ENCODE measurements at regions not wholly inside any gene's neighbourhood (a gene's known extent, or its start where the extent isn't known, plus 50 kb on each side); places are given as distances from the start of the nearest gene placed in this dataset.

GRCh38 chr21:16605597-16605996 lies 875.8 kb downstream of the USP25 start:
- ATAC-seq = no peak
- Mint-ChIP-seq H3K36me3 (no peaks in the 10 kb centered on the region), H3K9me3 (peaks cover 7 to 11% of the 10 kb centered on the region in 2 donors), H3K27ac (no peak overlapping the region)
- no peak for DNase-seq (ENCODE audit: low spot score in 2 of 2)

GRCh38 chr21:16606271-16606670 lies 876.5 kb downstream of the USP25 start:
- no peak for DNase-seq (ENCODE audit: low spot score in 2 of 2)
- no peak for ATAC-seq
- H3K36me3 Mint-ChIP-seq = no peaks in the 10 kb centered on the region
- H3K27ac Mint-ChIP-seq = no peak overlapping the region
- peaks cover 7 to 11% of the 10 kb centered on the region in 2 donors for H3K9me3 Mint-ChIP-seq

GRCh38 chr21:16608209-16608830 lies 878.5 kb downstream of the USP25 start:
- ATAC-seq = no peak
- H3K27ac Mint-ChIP-seq = no peak overlapping the region
- peaks cover 4 to 8% of the 10 kb centered on the region in 2 donors for H3K9me3 Mint-ChIP-seq
- no peaks in the 10 kb centered on the region for H3K36me3 Mint-ChIP-seq
- DNase-seq (ENCODE audit: low spot score in 2 of 2) = no peak

- no peaks in the 10 kb centered on the region for H3K36me3 Mint-ChIP-seq
- no peak for DNase-seq (ENCODE audit: low spot score in 2 of 2)
- ATAC-seq = no peak
- no peak overlapping the region for H3K27ac Mint-ChIP-seq
- peaks cover 15 to 16% of the 10 kb centered on the region in 2 donors for H3K9me3 Mint-ChIP-seq
Observed at GRCh38 chr21:16619281-16619680, 889.5 kb downstream of the USP25 start.

GRCh38 chr21:16620786-16621320 lies 891.1 kb downstream of the USP25 start:
- no peaks in the 10 kb centered on the region for H3K36me3 Mint-ChIP-seq
- peaks cover 15 to 16% of the 10 kb centered on the region in 2 donors for H3K9me3 Mint-ChIP-seq
- H3K27ac Mint-ChIP-seq = no peak overlapping the region
- no peak for DNase-seq (ENCODE audit: low spot score in 2 of 2)
- ATAC-seq = no peak

GRCh38 chr21:16624479-16625118 lies 888.2 kb upstream of the CXADR start:
- ATAC-seq = no peak

GRCh38 chr21:16625491-16625890 lies 887.4 kb upstream of the CXADR start:
- ATAC-seq = no peak
- H3K36me3 Mint-ChIP-seq = no peaks in the 10 kb centered on the region

More at GRCh38 chr21:16624479-16625118, 888.2 kb upstream of the CXADR start:
- no peak for DNase-seq (ENCODE audit: low spot score in 2 of 2)
- Mint-ChIP-seq H3K36me3 (no peaks in the 10 kb centered on the region), H3K9me3 (peaks cover under 1% of the 10 kb centered on the region in 2 donors), H3K27ac (no peak overlapping the region)

GRCh38 chr21:16633831-16634459 lies 878.9 kb upstream of the CXADR start:
- Mint-ChIP-seq H3K27ac (no peak overlapping the region), H3K36me3 (no peaks in the 10 kb centered on the region), H3K9me3 (no peaks in the 10 kb centered on the region)
- DNase-seq (ENCODE audit: low spot score in 2 of 2) (no peak), ATAC-seq (no peak)

More at GRCh38 chr21:16625491-16625890, 887.4 kb upstream of the CXADR start:
- H3K27ac Mint-ChIP-seq = no peak overlapping the region
- H3K9me3 Mint-ChIP-seq = no peaks in the 10 kb centered on the region
- no peak for DNase-seq (ENCODE audit: low spot score in 2 of 2)

GRCh38 chr21:16634515-16634914 lies 878.3 kb upstream of the CXADR start:
- Mint-ChIP-seq H3K27ac (no peak overlapping the region), H3K9me3 (no peaks in the 10 kb centered on the region), H3K36me3 (no peaks in the 10 kb centered on the region)
- no peak for DNase-seq (ENCODE audit: low spot score in 2 of 2)
- ATAC-seq = no peak

GRCh38 chr21:16640297-16641027 lies 872.4 kb upstream of the CXADR start:
- no peaks in the 10 kb centered on the region for H3K36me3 Mint-ChIP-seq
- ATAC-seq (no peak), DNase-seq (ENCODE audit: low spot score in 2 of 2) (no peak)
- no peak overlapping the region for H3K27ac Mint-ChIP-seq
- H3K9me3 Mint-ChIP-seq = peaks cover 6% of the 10 kb centered on the region in 2 donors

GRCh38 chr21:16642353-16642752 lies 870.5 kb upstream of the CXADR start:
- Mint-ChIP-seq H3K9me3 (peaks cover 6 to 9% of the 10 kb centered on the region in 2 donors), H3K36me3 (no peaks in the 10 kb centered on the region), H3K27ac (no peak overlapping the region)
- no peak for ATAC-seq
- DNase-seq (ENCODE audit: low spot score in 2 of 2) = no peak

GRCh38 chr21:16644685-16645084 lies 868.2 kb upstream of the CXADR start:
- Mint-ChIP-seq H3K9me3 (peaks cover 8 to 19% of the 10 kb centered on the region in 2 donors), H3K27ac (no peak overlapping the region), H3K36me3 (no peaks in the 10 kb centered on the region)
- no peak for ATAC-seq
- DNase-seq (ENCODE audit: low spot score in 2 of 2) = no peak

- ATAC-seq (no peak), DNase-seq (ENCODE audit: low spot score in 2 of 2) (no peak)
- Mint-ChIP-seq H3K36me3 (no peaks in the 10 kb centered on the region), H3K27ac (no peak overlapping the region), H3K9me3 (peaks cover 3 to 13% of the 10 kb centered on the region in 2 donors)
Observed at GRCh38 chr21:16650714-16651366, 862.0 kb upstream of the CXADR start.

- no peaks in the 10 kb centered on the region for H3K36me3 Mint-ChIP-seq
- DNase-seq (ENCODE audit: low spot score in 2 of 2) (no peak), ATAC-seq (no peak)
- H3K27ac Mint-ChIP-seq = no peak overlapping the region
- H3K9me3 Mint-ChIP-seq = peaks cover 3 to 16% of the 10 kb centered on the region in 2 donors
Observed at GRCh38 chr21:16651956-16652355, 860.9 kb upstream of the CXADR start.

- Mint-ChIP-seq H3K9me3 (peaks cover 8% of the 10 kb centered on the region in 2 donors), H3K27ac (no peak overlapping the region)
- ATAC-seq = no peak
Observed at GRCh38 chr21:16663436-16663835, 849.4 kb upstream of the CXADR start.

GRCh38 chr21:16667395-16667794 lies 845.4 kb upstream of the CXADR start:
- Mint-ChIP-seq H3K27ac (no peak overlapping the region), H3K9me3 (peaks cover 5 to 6% of the 10 kb centered on the region in 2 donors), H3K36me3 (no peaks in the 10 kb centered on the region)
- ATAC-seq (no peak), DNase-seq (ENCODE audit: low spot score in 2 of 2) (no peak)

More at GRCh38 chr21:16663436-16663835, 849.4 kb upstream of the CXADR start:
- no peak for DNase-seq (ENCODE audit: low spot score in 2 of 2)
- no peaks in the 10 kb centered on the region for H3K36me3 Mint-ChIP-seq
